ENCODE measurements at regions not wholly inside any gene's neighbourhood (a gene's known extent, or its start where the extent isn't known, plus 50 kb on each side); places are given as distances from the start of the nearest gene placed in this dataset.

DNA sequence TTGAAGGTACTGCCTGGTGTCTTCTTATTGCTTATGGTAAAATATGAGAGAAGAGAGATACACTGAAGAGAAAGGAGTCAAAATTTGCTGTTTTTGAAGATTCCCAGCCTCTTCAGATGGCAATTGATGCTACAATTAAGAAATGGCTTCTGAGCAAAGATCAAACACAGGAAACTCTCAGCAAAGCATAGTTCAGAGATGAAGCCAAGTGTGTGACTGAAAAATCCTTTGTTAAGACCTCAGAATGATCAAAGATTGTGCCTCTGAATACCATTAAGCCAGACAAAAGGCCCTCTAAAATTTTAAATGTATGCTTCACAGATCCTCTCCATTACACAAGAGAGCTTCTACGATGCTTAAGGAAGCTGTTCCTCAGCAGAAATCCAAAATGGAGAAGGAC is 216.3 kb downstream of the UXS1 start:
- no peak overlapping the region for H3K4me3 ChIP-seq
- no peak for DNase-seq

DNA sequence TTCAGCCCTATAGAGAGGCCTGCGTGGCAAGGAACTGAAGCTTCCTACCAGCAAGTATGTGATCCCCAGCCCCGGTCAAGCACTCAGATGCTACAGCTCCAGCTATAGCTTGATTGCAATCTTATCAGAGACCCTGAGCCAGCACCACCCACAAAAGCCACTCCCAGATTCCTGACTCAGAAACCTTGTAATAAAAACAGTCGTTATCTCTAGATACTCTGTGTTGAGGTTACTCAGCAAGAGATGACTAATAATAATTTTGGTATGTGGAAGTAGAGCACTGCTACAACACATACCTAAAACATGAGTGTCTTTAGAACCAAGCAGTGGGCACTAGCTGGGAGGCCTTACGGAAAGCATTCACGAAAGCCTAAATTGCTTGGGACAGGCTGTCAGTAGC is 216.9 kb downstream of the UXS1 start:
- no peaks in the 10 kb centered on the region for H3K4me1 ChIP-seq
- no peaks in the 10 kb centered on the region for H3K27me3 ChIP-seq
- H3K9me3 ChIP-seq, result peaks cover 0 to 5% (median 0%) of the 10 kb centered on the region in 4 donors
- no peak overlapping the region for H3K4me3 ChIP-seq
- TF ChIP-seq, protein P1, sequence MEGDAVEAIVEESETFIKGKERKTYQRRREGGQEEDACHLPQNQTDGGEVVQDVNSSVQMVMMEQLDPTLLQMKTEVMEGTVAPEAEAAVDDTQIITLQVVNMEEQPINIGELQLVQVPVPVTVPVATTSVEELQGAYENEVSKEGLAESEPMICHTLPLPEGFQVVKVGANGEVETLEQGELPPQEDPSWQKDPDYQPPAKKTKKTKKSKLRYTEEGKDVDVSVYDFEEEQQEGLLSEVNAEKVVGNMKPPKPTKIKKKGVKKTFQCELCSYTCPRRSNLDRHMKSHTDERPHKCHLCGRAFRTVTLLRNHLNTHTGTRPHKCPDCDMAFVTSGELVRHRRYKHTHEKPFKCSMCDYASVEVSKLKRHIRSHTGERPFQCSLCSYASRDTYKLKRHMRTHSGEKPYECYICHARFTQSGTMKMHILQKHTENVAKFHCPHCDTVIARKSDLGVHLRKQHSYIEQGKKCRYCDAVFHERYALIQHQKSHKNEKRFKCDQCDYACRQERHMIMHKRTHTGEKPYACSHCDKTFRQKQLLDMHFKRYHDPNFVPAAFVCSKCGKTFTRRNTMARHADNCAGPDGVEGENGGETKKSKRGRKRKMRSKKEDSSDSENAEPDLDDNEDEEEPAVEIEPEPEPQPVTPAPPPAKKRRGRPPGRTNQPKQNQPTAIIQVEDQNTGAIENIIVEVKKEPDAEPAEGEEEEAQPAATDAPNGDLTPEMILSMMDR (IDR thresholded peaks at IDR 0.05), result no peak
- peak overlapping the region in 1 of 4 donors; percentile 25 for H3K27ac ChIP-seq
- H3K36me3 ChIP-seq, result no peaks in the 10 kb centered on the region
- DNase-seq, result peak in 1 of 3 donors; percentile 55

More for the DNA sequence above, 216.3 kb downstream of the UXS1 start:
- TF ChIP-seq, protein P1 (IDR thresholded peaks at IDR 0.05), result no peak
- no peak for TF ChIP-seq POLR2A (IDR thresholded peaks at IDR 0.05)
- Histone ChIP-seq H3K27ac (peak overlapping the region in 1 of 4 donors; percentile 25), H3K27me3 (no peaks in the 10 kb centered on the region), H3K4me1 (no peaks in the 10 kb centered on the region), H3K36me3 (no peaks in the 10 kb centered on the region), H3K9me3 (peaks cover 0 to 5% (median 0%) of the 10 kb centered on the region in 4 donors)

DNA sequence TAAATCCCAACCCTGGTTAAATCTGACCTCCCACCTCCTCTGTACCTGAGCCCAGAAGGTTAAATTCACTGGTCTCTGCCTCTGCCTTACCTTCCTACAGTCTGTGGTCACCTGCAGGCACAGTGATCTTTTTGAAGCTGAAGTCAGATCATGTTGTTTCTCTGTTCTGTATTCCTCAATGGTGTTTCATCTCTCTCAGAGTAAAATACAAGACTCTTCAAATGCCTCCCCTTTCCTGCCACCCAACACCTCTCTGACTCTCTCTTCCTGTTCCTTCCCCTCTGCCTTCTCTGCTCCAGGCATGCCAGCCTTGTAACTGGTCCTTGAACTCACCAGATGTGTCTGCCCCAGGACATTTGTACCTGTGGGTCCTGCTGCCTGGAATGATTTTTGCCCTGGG is 219.3 kb downstream of the UXS1 start:
- DNase-seq, result no peak

DNA sequence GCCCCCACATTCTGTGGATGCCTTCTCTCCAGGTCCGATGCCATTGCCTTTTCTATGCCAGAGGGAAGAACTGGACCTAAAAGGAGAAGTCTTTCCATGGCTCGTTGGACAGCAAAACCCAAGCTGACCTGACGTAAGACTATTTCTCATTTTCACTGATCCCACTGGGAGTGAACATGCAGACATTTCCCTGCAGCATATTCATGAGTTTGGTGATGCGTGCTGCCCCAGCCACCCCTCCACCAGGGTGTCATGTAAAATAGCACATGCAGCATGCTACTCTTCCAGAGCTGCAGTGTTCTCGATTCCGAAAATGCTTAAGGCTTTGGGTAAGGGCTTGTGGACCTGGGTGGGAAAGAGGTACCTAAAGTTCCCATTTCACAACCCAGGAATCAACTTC is 221.2 kb downstream of the UXS1 start:
- Histone ChIP-seq H3K9me3 (peaks cover 0 to 5% (median 0%) of the 10 kb centered on the region in 4 donors), H3K27me3 (no peaks in the 10 kb centered on the region), H3K36me3 (no peaks in the 10 kb centered on the region), H3K4me1 (no peaks in the 10 kb centered on the region), H3K27ac (no peak overlapping the region), H3K4me3 (no peak overlapping the region)
- DNase-seq, result no peak
- TF ChIP-seq POLR2A (IDR thresholded peaks at IDR 0.05), result no peak
- TF ChIP-seq, protein P1 (IDR thresholded peaks at IDR 0.05), result no peak

More for the DNA sequence above, 219.3 kb downstream of the UXS1 start:
- TF ChIP-seq, protein P1 (IDR thresholded peaks at IDR 0.05), result no peak
- TF ChIP-seq POLR2A (IDR thresholded peaks at IDR 0.05), result no peak
- H3K27me3 ChIP-seq, result no peaks in the 10 kb centered on the region
- no peaks in the 10 kb centered on the region for H3K4me1 ChIP-seq
- no peaks in the 10 kb centered on the region for H3K36me3 ChIP-seq
- H3K27ac ChIP-seq, result no peak overlapping the region
- peaks cover 0 to 5% (median 0%) of the 10 kb centered on the region in 4 donors for H3K9me3 ChIP-seq
- no peak overlapping the region for H3K4me3 ChIP-seq

DNA sequence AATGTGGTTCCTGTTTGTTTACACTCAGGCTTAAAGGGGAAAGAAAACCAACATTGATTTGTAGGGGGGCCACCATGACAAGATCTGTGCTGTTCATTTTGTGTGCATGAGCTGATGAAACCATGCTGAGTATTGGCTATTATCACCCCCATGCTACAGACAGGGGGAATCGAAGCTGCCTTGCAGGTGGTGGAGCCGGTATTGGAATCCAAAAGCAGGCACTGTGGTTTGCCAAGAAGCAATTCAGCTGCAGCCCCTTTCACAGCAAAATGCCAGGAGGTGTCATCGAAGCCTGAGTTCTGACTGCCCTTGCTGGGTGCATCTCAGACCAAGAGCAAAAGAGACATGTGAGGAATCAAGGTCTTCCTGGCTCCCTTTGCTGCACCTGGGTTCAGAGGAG is 221.9 kb downstream of the UXS1 start:
- no peak for TF ChIP-seq POLR2A (IDR thresholded peaks at IDR 0.05)
- TF ChIP-seq, protein P1 (IDR thresholded peaks at IDR 0.05), result no peak
- DNase-seq, result no peak
- H3K4me3 ChIP-seq, result no peak overlapping the region

DNA sequence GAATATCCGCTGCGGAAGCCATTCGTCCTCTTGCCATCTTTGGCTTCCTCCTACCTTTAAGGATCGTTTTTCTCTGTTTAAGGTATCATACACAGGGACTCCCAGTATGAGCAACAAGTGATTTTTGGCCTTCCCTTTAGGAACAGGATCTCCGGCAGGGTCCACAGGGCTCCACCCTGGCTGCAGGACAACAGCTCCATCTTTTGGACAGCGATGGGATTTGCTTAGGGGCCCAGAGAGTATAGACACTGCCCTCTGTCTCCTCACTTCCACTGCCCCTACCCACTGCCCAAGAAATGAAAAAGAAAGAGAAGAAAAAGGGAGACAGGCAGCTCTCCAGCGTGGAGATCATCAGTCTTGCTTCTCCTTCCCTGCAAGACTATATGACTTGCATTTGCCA is 224.5 kb downstream of the UXS1 start:
- no peaks in the 10 kb centered on the region for H3K36me3 ChIP-seq
- no peaks in the 10 kb centered on the region for H3K9me3 ChIP-seq
- no peak overlapping the region for H3K4me3 ChIP-seq
- no peak for DNase-seq
- no peak overlapping the region for H3K27ac ChIP-seq
- no peaks in the 10 kb centered on the region for H3K4me1 ChIP-seq
- H3K27me3 ChIP-seq, result no peaks in the 10 kb centered on the region
- no peak for TF ChIP-seq POLR2A (IDR thresholded peaks at IDR 0.05)
- TF ChIP-seq, protein P1 (IDR thresholded peaks at IDR 0.05), result peak in 2 of 6 experiments; percentile 21 to 32

More for the DNA sequence above, 221.9 kb downstream of the UXS1 start:
- H3K27me3 ChIP-seq, result no peaks in the 10 kb centered on the region
- no peak overlapping the region for H3K27ac ChIP-seq
- no peaks in the 10 kb centered on the region for H3K36me3 ChIP-seq
- peaks cover 0 to 5% (median 0%) of the 10 kb centered on the region in 4 donors for H3K9me3 ChIP-seq
- no peaks in the 10 kb centered on the region for H3K4me1 ChIP-seq
